ENCODE measurements at regions not wholly inside any gene's neighbourhood (a gene's known extent, or its start where the extent isn't known, plus 50 kb on each side); places are given as distances from the start of the nearest gene placed in this dataset.

- no peaks in the 10 kb centered on the region for H3K4me1 Mint-ChIP-seq (ENCODE audit: low read depth in 2 of 2)
- H3K36me3 Mint-ChIP-seq (ENCODE audit: insufficient read depth), result no peaks in the 10 kb centered on the region
- peaks cover 24 to 35% of the 10 kb centered on the region in 2 donors for H3K27me3 Mint-ChIP-seq
- peaks cover 3 to 18% of the 10 kb centered on the region in 2 donors for H3K9me3 Mint-ChIP-seq
- ATAC-seq (replicated peaks), result no peak
- DNase-seq, result no peak
- no peak overlapping the region for H3K27ac Mint-ChIP-seq
- no peak overlapping the region for H3K4me3 Mint-ChIP-seq
These were observed 95.4 kb upstream of the KLF14 start for GRCh38 chr7:130829415-130829814.

DNA sequence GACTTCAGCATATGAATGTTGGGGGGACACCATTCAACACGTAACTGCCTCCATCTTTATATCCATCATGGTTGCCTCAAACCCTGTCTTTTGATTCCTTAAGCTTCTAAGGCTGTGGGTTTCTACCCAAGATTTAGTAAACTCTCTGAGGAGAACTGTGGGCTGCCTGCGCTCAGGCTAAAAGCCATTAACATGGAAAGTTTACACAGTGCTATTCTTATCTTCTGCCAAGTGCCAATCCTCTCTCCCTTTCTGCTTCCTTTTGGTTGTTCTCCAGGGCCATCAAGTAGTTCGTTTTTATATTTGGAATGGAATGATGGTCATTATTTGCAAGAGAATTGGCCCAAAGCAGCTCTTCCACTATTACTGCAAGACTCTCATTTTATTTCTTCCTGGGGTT is 97.3 kb upstream of the KLF14 start:
- H3K27me3 Mint-ChIP-seq, result peaks cover 33 to 41% of the 10 kb centered on the region in 2 donors
- no peaks in the 10 kb centered on the region for H3K4me1 Mint-ChIP-seq (ENCODE audit: low read depth in 2 of 2)

DNA sequence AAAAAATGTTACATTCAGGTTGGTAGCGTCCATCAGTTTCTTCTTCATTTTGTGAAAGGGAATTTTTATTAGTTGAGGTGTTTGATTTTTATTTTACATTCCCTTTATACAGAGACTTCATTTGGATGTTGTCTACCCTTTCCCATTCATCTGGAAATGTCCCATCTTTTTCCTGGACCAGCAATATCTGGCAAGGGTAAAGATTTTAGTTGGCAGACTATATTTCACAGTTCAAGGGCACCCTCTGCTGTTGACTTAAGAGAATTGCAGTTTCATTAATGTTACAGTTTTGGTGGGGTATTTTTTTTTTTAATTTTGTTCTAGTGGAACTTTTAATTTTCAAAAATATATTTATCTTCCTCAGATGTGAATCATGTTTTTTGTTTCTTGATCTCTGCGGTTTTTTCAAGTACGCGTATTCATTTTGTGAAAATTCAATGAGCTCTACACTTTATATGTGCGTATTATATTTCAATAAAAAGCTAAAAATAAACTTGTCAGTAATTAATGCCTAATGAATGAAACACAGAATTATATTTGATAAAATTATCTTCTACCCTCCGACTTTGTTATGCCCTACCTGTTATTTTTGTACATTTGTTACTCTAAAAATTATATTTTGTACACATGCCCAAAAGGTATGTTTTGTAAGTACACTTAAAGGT is 97.9 kb upstream of the KLF14 start:
- no peak for DNase-seq
- H3K27ac Mint-ChIP-seq, result no peak overlapping the region
- no peaks in the 10 kb centered on the region for H3K36me3 Mint-ChIP-seq (ENCODE audit: insufficient read depth)

More for the DNA sequence above, 97.3 kb upstream of the KLF14 start:
- no peak for ATAC-seq (replicated peaks)
- DNase-seq, result no peak
- no peaks in the 10 kb centered on the region for H3K36me3 Mint-ChIP-seq (ENCODE audit: insufficient read depth)
- H3K4me3 Mint-ChIP-seq, result no peak overlapping the region
- H3K9me3 Mint-ChIP-seq, result peaks cover 3 to 17% of the 10 kb centered on the region in 2 donors
- no peak overlapping the region for H3K27ac Mint-ChIP-seq

DNA sequence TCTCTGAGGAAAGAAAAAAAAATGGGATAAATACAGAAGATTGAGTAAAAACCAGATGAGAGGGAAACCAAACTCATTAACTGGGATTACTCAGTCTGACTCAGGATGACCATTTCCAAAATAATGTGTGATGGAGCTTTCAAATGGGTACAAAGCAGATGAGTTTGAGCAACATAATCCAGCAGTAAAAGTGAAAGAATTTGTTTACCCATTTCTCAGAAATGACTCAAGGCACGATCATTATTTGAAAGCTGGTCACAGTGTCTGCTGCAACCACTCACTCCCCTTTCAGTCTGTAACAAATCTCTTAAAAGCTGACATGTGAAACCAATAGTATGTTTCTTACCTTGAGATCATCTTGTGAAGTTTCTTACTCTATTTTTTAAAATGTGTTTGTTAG is 104.7 kb upstream of the KLF14 start:
- no peaks in the 10 kb centered on the region for H3K9me3 Mint-ChIP-seq
- no peak for DNase-seq
- ATAC-seq (replicated peaks), result no peak
- no peak overlapping the region for H3K27ac Mint-ChIP-seq
- H3K4me1 Mint-ChIP-seq (ENCODE audit: low read depth in 2 of 2), result peaks cover 5 to 6% of the 10 kb centered on the region in 2 donors
- peaks cover 53 to 54% of the 10 kb centered on the region in 2 donors for H3K27me3 Mint-ChIP-seq
- no peak overlapping the region for H3K4me3 Mint-ChIP-seq
- H3K36me3 Mint-ChIP-seq (ENCODE audit: insufficient read depth), result no peaks in the 10 kb centered on the region

More for the DNA sequence above, 97.9 kb upstream of the KLF14 start:
- H3K9me3 Mint-ChIP-seq, result peaks cover 1 to 10% of the 10 kb centered on the region in 2 donors
- no peaks in the 10 kb centered on the region for H3K4me1 Mint-ChIP-seq (ENCODE audit: low read depth in 2 of 2)
- H3K27me3 Mint-ChIP-seq, result peaks cover 38 to 41% of the 10 kb centered on the region in 2 donors
- no peak for ATAC-seq (replicated peaks)
- no peak overlapping the region for H3K4me3 Mint-ChIP-seq

GRCh38 chr7:130840599-130840998 is 106.6 kb upstream of the KLF14 start:
- no peak for ATAC-seq (replicated peaks)
- H3K27ac Mint-ChIP-seq, result no peak overlapping the region
- H3K27me3 Mint-ChIP-seq, result peaks cover 56 to 68% of the 10 kb centered on the region in 2 donors
- no peak for DNase-seq
- no peak overlapping the region for H3K4me3 Mint-ChIP-seq
- no peaks in the 10 kb centered on the region for H3K9me3 Mint-ChIP-seq
- peaks cover 5 to 6% of the 10 kb centered on the region in 2 donors for H3K4me1 Mint-ChIP-seq (ENCODE audit: low read depth in 2 of 2)
- H3K36me3 Mint-ChIP-seq (ENCODE audit: insufficient read depth), result no peaks in the 10 kb centered on the region

- ATAC-seq (replicated peaks), result no peak
- no peaks in the 10 kb centered on the region for H3K36me3 Mint-ChIP-seq (ENCODE audit: insufficient read depth)
- no peaks in the 10 kb centered on the region for H3K9me3 Mint-ChIP-seq
- no peak overlapping the region for H3K27ac Mint-ChIP-seq
- H3K27me3 Mint-ChIP-seq, result peaks cover 56 to 64% of the 10 kb centered on the region in 2 donors
- DNase-seq, result no peak
- H3K4me3 Mint-ChIP-seq, result no peak overlapping the region
- H3K4me1 Mint-ChIP-seq (ENCODE audit: low read depth in 2 of 2), result peaks cover 5 to 6% of the 10 kb centered on the region in 2 donors
These were observed 107.4 kb upstream of the KLF14 start for GRCh38 chr7:130841416-130841815.

DNA sequence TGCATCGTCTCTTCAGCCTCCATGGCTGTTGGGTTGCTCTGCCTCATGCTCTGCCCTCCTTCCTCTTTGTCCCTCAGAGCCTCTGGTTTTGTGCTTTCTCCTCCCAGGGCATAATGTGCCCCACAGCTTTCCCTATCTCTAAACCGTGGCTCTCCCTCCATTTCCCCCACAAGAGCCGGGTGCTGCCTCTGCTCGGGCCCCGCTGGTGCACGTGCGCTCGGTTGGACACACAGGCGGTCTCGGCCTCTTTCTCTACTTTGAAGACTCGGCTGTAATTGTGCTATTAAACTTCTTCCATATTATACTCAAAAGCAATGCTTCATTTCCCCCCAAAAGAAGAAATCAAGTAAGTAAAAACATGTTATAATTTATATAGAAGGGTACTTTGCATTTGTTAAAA is 109.7 kb upstream of the KLF14 start:
- no peak for DNase-seq
- H3K36me3 Mint-ChIP-seq (ENCODE audit: insufficient read depth), result no peaks in the 10 kb centered on the region
- peaks cover 59 to 60% of the 10 kb centered on the region in 2 donors for H3K27me3 Mint-ChIP-seq
- H3K4me3 Mint-ChIP-seq, result no peak overlapping the region
- H3K4me1 Mint-ChIP-seq (ENCODE audit: low read depth in 2 of 2), result peaks cover 5 to 6% of the 10 kb centered on the region in 2 donors
- no peak overlapping the region for H3K27ac Mint-ChIP-seq
- H3K9me3 Mint-ChIP-seq, result no peaks in the 10 kb centered on the region
- no peak for ATAC-seq (replicated peaks)

DNA sequence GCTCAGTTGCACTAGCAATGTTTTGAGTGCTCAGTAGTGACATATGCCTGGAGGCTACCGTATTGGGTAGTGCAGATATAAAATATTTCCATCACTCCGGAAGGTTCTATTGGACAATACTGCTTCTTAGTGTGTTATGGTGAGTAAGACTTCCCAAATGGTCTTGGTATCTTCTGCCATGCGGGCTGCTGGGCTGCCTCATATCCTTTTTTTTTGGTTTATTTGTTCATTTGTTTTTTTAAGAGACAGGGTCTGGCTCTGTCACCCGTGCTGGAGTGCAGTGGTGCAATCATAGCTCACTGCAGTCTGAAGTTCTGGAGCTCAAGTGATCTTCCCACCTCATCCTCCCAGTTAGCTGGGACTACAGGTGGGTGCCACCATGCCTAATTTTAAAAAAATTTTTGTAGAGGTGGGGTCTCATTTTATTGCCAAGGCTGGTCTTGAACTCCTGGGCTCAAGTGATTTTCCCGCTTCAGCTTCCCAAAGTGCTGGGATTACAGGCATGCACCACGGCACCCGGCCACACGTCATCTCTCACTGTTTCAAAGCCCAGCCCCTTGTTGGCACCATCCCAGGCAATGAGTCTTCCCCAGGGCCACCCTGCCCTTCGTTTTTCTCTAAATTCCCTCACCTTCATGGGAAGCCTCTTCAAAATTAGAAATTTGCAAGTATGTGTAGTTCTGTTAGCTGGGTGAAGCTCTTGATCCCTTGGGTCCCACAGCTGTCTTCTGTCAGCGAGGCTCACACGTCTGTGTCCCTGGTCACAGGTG is 111.0 kb upstream of the KLF14 start:
- DNase-seq (no peak), ATAC-seq (replicated peaks) (no peak)
- Mint-ChIP-seq H3K4me3 (no peak overlapping the region), H3K4me1 (ENCODE audit: low read depth in 2 of 2) (peaks cover 5 to 6% of the 10 kb centered on the region in 2 donors), H3K27me3 (peaks cover 57 to 58% of the 10 kb centered on the region in 2 donors), H3K27ac (no peak overlapping the region), H3K9me3 (no peaks in the 10 kb centered on the region), H3K36me3 (ENCODE audit: insufficient read depth) (no peaks in the 10 kb centered on the region)

GRCh38 chr7:130845581-130846085 is 111.6 kb upstream of the KLF14 start:
- no peaks in the 10 kb centered on the region for H3K9me3 Mint-ChIP-seq
- DNase-seq, result no peak

DNA sequence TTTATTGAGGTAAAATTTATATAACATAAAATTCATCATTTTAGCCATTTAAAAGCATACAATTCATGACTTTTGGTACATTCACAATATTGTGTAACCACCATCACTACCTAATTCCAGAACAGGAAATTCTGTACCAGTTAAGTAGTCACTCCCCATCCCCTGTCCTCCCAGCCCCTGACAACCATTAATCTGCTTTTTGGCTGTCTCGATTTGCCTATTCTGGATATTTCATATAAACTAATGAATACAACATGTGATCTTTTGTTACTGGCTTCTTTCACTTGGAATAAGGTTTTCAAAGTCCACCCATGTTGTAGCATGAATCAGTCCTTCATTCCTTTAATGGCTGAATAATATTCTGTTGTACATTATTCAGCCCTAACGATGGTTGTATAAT is 115.6 kb upstream of the KLF14 start:
- Mint-ChIP-seq H3K9me3 (no peaks in the 10 kb centered on the region), H3K36me3 (ENCODE audit: insufficient read depth) (peaks cover 3% of the 10 kb centered on the region), H3K27ac (no peak overlapping the region), H3K4me1 (ENCODE audit: low read depth in 2 of 2) (no peaks in the 10 kb centered on the region), H3K27me3 (peaks cover 13 to 24% of the 10 kb centered on the region in 2 donors), H3K4me3 (no peak overlapping the region)
- DNase-seq (no peak), ATAC-seq (replicated peaks) (no peak)

More at GRCh38 chr7:130845581-130846085, 111.6 kb upstream of the KLF14 start:
- no peak for ATAC-seq (replicated peaks)
- Mint-ChIP-seq H3K27ac (no peak overlapping the region), H3K4me3 (no peak overlapping the region), H3K36me3 (ENCODE audit: insufficient read depth) (no peaks in the 10 kb centered on the region), H3K4me1 (ENCODE audit: low read depth in 2 of 2) (peaks cover 5 to 6% of the 10 kb centered on the region in 2 donors), H3K27me3 (peaks cover 51 to 52% of the 10 kb centered on the region in 2 donors)

DNA sequence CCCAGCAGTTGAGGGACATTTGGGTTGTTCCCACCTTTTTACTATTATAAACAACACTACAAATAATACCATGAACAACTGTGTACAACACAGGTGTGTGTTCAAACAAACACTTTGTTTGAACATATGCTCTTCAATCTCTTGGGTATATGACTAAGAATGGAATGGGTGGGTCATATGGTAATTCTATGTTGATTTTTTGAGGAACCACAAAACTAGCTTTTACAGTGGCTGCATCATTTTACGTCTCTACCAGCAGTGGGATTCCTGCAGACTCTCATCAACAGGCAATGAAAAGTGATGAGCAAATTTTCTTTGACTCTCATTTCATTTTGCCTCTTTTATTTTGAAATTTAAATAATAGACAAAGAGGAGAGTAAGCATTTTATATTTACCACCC is 116.9 kb upstream of the KLF14 start:
- no peak overlapping the region for H3K27ac Mint-ChIP-seq
- DNase-seq (no peak), ATAC-seq (replicated peaks) (no peak)
- H3K4me3 Mint-ChIP-seq, result no peak overlapping the region
- no peaks in the 10 kb centered on the region for H3K4me1 Mint-ChIP-seq (ENCODE audit: low read depth in 2 of 2)
- H3K9me3 Mint-ChIP-seq, result no peaks in the 10 kb centered on the region
- H3K27me3 Mint-ChIP-seq, result peaks cover under 1 to 12% of the 10 kb centered on the region in 2 donors
- H3K36me3 Mint-ChIP-seq (ENCODE audit: insufficient read depth), result peaks cover 12% of the 10 kb centered on the region

GRCh38 chr7:130852867-130853266 is 118.9 kb upstream of the KLF14 start:
- no peaks in the 10 kb centered on the region for H3K27me3 Mint-ChIP-seq
- H3K4me3 Mint-ChIP-seq, result no peak overlapping the region
- ATAC-seq (replicated peaks), result no peak

GRCh38 chr7:130853503-130854279 is 119.7 kb upstream of the KLF14 start:
- H3K36me3 Mint-ChIP-seq (ENCODE audit: insufficient read depth), result peaks cover 15% of the 10 kb centered on the region
- no peak for DNase-seq
- no peak for ATAC-seq (replicated peaks)
- no peaks in the 10 kb centered on the region for H3K4me1 Mint-ChIP-seq (ENCODE audit: low read depth in 2 of 2)
- H3K4me3 Mint-ChIP-seq, result no peak overlapping the region
- peaks cover 6 to 24% of the 10 kb centered on the region in 2 donors for H3K9me3 Mint-ChIP-seq
- H3K27ac Mint-ChIP-seq, result no peak overlapping the region
- no peaks in the 10 kb centered on the region for H3K27me3 Mint-ChIP-seq

More at GRCh38 chr7:130852867-130853266, 118.9 kb upstream of the KLF14 start:
- no peak overlapping the region for H3K27ac Mint-ChIP-seq
- no peaks in the 10 kb centered on the region for H3K4me1 Mint-ChIP-seq (ENCODE audit: low read depth in 2 of 2)
- H3K9me3 Mint-ChIP-seq, result peaks cover 2 to 15% of the 10 kb centered on the region in 2 donors
- DNase-seq, result no peak
- peaks cover 13% of the 10 kb centered on the region for H3K36me3 Mint-ChIP-seq (ENCODE audit: insufficient read depth)
